ENCODE measurements at regions not wholly inside any gene's neighbourhood (a gene's known extent, or its start where the extent isn't known, plus 50 kb on each side); places are given as distances from the start of the nearest gene placed in this dataset.

DNA sequence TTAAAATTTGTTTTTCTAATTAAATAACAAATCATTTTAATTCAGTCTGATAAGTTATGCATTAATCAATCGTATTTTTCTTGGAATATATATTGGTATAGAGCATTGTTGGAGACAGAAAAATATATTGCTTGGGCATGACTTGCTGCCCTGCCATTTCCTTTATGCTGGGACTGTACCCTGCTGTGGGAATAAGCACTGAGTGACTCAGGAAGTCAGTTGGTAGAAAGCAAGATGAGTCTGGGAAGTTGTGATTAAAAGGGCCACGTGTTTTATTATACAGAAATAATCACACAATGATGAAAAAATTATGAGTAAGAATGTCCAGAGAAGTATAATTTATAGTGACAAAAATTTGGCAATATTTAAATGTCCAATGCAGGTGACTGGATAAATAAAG is 139.5 kb downstream of the KIF18A start:
- no peak overlapping the region for H3K4me3 ChIP-seq (ENCODE audit: control insufficient read depth, low read depth, low read length)
- no peak for DNase-seq (ENCODE audit: low read depth)
- TF ChIP-seq, protein P1, sequence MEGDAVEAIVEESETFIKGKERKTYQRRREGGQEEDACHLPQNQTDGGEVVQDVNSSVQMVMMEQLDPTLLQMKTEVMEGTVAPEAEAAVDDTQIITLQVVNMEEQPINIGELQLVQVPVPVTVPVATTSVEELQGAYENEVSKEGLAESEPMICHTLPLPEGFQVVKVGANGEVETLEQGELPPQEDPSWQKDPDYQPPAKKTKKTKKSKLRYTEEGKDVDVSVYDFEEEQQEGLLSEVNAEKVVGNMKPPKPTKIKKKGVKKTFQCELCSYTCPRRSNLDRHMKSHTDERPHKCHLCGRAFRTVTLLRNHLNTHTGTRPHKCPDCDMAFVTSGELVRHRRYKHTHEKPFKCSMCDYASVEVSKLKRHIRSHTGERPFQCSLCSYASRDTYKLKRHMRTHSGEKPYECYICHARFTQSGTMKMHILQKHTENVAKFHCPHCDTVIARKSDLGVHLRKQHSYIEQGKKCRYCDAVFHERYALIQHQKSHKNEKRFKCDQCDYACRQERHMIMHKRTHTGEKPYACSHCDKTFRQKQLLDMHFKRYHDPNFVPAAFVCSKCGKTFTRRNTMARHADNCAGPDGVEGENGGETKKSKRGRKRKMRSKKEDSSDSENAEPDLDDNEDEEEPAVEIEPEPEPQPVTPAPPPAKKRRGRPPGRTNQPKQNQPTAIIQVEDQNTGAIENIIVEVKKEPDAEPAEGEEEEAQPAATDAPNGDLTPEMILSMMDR (IDR thresholded peaks at IDR 0.05; ENCODE audit: control insufficient read depth, insufficient read depth, low read depth, low read length, missing control alignments) = no peak

DNA sequence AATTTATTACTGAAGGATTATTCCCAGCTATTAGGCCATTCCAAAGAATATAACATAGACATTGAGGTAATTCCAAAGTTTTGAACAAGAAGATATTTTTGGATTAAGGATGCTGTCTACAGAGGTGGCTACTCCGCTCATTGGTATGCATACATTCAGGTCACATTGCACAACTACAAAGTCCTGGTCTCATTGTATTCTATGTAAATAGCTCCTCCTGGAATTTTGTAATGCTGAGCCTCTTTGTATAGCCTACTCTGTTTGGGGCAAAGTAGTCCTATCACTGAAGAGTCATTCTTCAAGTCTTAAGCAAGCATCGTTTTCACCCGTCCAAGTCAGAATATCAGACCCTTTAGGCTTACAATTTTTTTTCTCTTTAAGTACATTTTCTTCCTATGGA is 142.4 kb downstream of the KIF18A start:
- no peak overlapping the region for H3K4me3 ChIP-seq (ENCODE audit: control insufficient read depth, low read depth, low read length)
- DNase-seq (ENCODE audit: low read depth) = no peak
- TF ChIP-seq, protein P1 (IDR thresholded peaks at IDR 0.05; ENCODE audit: control insufficient read depth, insufficient read depth, low read depth, low read length, missing control alignments) = no peak

DNA sequence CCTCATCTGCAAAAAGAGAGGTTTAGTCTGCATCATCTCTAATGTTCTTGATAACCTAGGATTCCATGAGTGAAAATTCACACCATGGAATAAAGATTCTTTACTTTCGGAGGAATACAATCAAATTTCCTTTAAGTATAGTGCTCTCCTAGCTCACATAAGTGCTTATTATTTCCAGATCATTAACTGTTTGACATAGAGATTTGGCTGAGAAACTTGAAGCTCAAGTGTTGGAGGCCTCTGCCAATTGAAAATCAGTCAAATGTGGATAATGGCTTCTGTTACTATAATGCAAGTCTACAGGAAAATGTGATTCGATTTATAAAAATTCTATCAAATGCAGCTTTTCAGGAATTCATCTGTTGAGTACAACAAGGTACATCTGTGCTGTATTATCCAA is 144.6 kb downstream of the KIF18A start:
- TF ChIP-seq, protein P1 (IDR thresholded peaks at IDR 0.05; ENCODE audit: control insufficient read depth, insufficient read depth, low read depth, low read length, missing control alignments) = no peak
- H3K4me3 ChIP-seq (ENCODE audit: control insufficient read depth, low read depth, low read length) = no peak overlapping the region
- no peak for DNase-seq (ENCODE audit: low read depth)

DNA sequence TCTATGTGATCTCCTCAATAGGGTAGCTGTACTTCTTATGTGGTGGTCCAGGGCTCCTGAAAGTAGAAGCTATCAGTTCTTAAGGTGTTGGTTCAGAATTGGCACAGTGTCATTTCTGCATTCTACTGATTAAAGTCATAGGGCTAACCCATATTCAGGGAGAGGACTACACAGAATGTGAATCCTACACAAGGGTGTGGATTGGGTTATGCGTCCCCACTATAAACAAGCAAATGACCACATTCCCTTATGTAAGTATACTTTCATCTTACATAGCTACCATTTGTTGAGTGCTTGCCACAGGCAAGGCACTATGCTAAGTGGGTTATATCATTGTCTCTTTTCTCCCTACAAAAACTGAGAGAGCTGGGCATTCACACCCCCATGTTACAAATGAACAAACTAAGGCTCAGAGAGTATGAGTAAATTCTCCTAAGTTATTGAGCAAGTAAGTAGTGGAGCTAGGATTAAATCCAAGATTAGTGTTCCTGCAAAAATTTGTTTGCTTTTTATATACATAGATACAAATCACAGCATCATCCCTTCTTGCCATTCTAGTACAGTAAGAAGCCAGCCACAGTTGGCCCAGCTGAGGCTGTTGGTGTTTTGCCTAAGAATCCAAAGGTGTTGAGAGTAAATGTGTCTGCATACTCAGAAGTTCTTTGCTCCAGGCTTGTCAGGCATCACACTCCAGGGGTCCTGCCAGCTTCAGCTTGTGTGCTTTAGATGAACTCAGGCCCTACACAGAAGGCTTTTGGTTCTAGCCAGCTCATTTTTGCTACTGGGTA is 157.8 kb downstream of the KIF18A start:
- TF ChIP-seq, protein P1 (IDR thresholded peaks at IDR 0.05; ENCODE audit: control insufficient read depth, insufficient read depth, low read depth, low read length, missing control alignments) = no peak
- DNase-seq (ENCODE audit: low read depth) = no peak

DNA sequence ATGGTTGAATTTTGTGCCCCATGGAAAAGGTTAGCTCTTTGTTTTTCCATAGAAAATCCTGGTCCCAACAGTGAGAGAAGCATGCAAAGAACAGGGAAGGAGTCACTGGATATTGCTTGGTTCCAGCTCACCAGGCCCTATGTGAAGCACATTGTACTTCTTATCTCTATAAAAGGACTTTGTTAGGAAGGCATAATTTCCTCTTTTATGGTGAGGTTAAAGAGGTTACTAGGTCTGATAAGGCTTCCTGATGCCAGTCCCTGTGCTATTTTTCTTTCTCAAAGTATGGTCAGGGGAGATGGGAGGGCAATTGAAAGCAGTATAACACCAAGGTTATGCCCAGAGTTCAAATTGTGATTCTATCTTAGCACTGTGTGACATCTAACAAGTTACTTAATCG is 162.6 kb downstream of the KIF18A start:
- H3K4me3 ChIP-seq (ENCODE audit: control insufficient read depth, low read depth, low read length) = no peak overlapping the region
- TF ChIP-seq, protein P1 (IDR thresholded peaks at IDR 0.05; ENCODE audit: control insufficient read depth, insufficient read depth, low read depth, low read length, missing control alignments) = no peak
- DNase-seq (ENCODE audit: low read depth) = no peak

More for the DNA sequence above, 157.8 kb downstream of the KIF18A start:
- no peak overlapping the region for H3K4me3 ChIP-seq (ENCODE audit: control insufficient read depth, low read depth, low read length)

DNA sequence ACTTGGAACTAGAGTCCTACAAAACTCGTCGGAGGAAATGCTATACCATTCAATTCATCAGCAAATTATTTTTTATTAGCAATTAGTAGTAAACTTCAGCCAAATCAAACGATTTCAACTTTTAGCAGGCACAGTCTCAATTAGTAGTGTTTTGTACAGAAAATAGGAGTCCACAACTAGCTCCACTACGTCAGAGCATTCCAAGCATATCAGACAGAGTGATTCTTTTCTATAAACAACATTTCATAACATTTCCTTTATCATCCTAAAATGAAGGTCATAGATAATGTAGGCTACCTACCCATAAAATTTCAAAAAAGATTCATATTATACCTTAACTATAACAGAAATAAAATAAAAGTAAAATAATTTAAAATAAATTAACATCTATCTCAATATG is 169.9 kb downstream of the KIF18A start:
- H3K4me3 ChIP-seq (ENCODE audit: control insufficient read depth, low read depth, low read length) = no peak overlapping the region
- TF ChIP-seq, protein P1 (IDR thresholded peaks at IDR 0.05; ENCODE audit: control insufficient read depth, insufficient read depth, low read depth, low read length, missing control alignments) = no peak
- no peak for DNase-seq (ENCODE audit: low read depth)
